Natural killer cell (primary cell): ENCODE measurements at regions not wholly inside any gene's neighbourhood (a gene's known extent, or its start where the extent isn't known, plus 50 kb on each side); places are given as distances from the start of the nearest gene placed in this dataset.

Experiments
- ATAC-seq, 3 donors: fragments of 150-1000 bp in 2 of 3; fragments of 200-7000 bp in 1 of 3; cut with Tn5 transposase; 1 replicate in 1 of 3; 2 replicates in 2 of 3; pipeline ENCODE4 v1.10.0; 2021; ENCODE audit warnings: mild to moderate bottlenecking in 2 of 3, moderate library complexity in 2 of 3
- DNase-seq, 2 donors: peaks; one replicate each; pipeline versions ENCODE4 v3.0.0 to v3.0.0-alpha.2; 2013 to 2021; ENCODE audit warnings: mixed read lengths in 1 of 2
- H3K27ac ChIP-seq: one replicate; pipeline ENCODE4 v1.5.1; 2013; ENCODE audit warnings: mild to moderate bottlenecking, low read length
- H3K27me3 ChIP-seq: one replicate; pipeline ENCODE4 v1.6.1; 2013; ENCODE audit warnings: low read length; ENCODE audit not compliant: control insufficient read depth, insufficient read depth
- H3K36me3 ChIP-seq: one replicate; pipeline ENCODE4 v1.6.1; 2013; ENCODE audit warnings: low read length; ENCODE audit not compliant: control insufficient read depth, insufficient read depth
- H3K4me1 ChIP-seq: one replicate; pipeline ENCODE4 v1.6.1; 2013; ENCODE audit warnings: low read length; ENCODE audit not compliant: control insufficient read depth, insufficient read depth
- H3K4me3 ChIP-seq: one replicate; pipeline ENCODE4 v1.5.1; 2013; ENCODE audit warnings: low read length
- H3K9me3 ChIP-seq: one replicate; pipeline ENCODE4 v1.6.1; 2013; ENCODE audit warnings: low read length; ENCODE audit not compliant: control insufficient read depth, insufficient read depth
- H3K27ac Mint-ChIP-seq, 2 donors: one replicate each; pipeline ENCODE4 v1.8.0; 2022; ENCODE audit warnings: mild to moderate bottlenecking in 2 of 2, mixed read lengths in 2 of 2, moderate library complexity in 1 of 2
- H3K27me3 Mint-ChIP-seq, 2 donors: one replicate each; pipeline ENCODE4 v1.8.0; 2022; ENCODE audit warnings: low read depth in 2 of 2, mixed read lengths in 2 of 2
- H3K36me3 Mint-ChIP-seq: one replicate; pipeline ENCODE4 v1.8.0; 2022; ENCODE audit warnings: mixed read lengths
- H3K4me1 Mint-ChIP-seq, 2 donors: one replicate each; pipeline ENCODE4 v1.8.0; 2022; ENCODE audit warnings: mixed read lengths in 2 of 2
- H3K4me3 Mint-ChIP-seq: one replicate; pipeline ENCODE4 v1.8.0; 2022; ENCODE audit warnings: mild to moderate bottlenecking, moderate library complexity, mixed read lengths
- H3K9me3 Mint-ChIP-seq, 2 donors: one replicate each; pipeline ENCODE4 v1.8.0; 2022; ENCODE audit warnings: mixed read lengths in 2 of 2
- WGBS: methylation state at CpG from one replicate; pipeline ENCODE4 v1.1.7; 2013; ENCODE audit warnings: missing lambda C conversion rate; ENCODE audit not compliant: insufficient coverage; 5-methylcytosine and 5-hydroxymethylcytosine counted together
- intact Hi-C: fragments of 100-400 bp; cut with micrococcal nuclease; formaldehyde crosslinking; loops from one replicate; pipeline ENCODE4 v1.14.2; 2022
- TF ChIP-seq, protein P1 (sequence below): fragments of 200-600 bp; IDR thresholded peaks from one replicate; pipeline ENCODE4 v1.8.0; 2022; ENCODE audit warnings: antibody characterized with exemption

DNA sequence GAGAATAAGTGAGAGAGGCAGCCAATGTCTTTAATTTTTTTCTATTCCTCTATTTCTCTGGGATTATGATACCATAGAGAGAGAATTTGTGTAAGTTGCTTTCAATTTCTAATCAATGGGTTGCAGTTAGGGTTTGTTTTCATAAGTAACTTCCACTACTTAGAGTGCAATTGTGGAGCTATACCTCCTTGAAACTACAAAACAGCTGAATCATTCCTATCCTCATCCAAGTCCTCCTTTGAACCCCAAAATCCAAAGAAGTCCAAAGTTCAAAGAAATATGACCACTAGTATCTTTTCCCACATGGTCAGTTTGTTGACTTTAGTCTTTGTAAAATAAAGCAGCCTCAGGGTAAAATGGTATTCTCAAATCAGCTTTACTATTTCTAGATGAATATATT lies 1085.4 kb upstream of the INTU start:
- TF ChIP-seq, protein P1, sequence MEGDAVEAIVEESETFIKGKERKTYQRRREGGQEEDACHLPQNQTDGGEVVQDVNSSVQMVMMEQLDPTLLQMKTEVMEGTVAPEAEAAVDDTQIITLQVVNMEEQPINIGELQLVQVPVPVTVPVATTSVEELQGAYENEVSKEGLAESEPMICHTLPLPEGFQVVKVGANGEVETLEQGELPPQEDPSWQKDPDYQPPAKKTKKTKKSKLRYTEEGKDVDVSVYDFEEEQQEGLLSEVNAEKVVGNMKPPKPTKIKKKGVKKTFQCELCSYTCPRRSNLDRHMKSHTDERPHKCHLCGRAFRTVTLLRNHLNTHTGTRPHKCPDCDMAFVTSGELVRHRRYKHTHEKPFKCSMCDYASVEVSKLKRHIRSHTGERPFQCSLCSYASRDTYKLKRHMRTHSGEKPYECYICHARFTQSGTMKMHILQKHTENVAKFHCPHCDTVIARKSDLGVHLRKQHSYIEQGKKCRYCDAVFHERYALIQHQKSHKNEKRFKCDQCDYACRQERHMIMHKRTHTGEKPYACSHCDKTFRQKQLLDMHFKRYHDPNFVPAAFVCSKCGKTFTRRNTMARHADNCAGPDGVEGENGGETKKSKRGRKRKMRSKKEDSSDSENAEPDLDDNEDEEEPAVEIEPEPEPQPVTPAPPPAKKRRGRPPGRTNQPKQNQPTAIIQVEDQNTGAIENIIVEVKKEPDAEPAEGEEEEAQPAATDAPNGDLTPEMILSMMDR: no peak
- DNase-seq (no peak), ATAC-seq (no peak)
- no peak overlapping the region for H3K4me3 ChIP-seq
- no peak overlapping the region for H3K27ac ChIP-seq
- Mint-ChIP-seq H3K4me3 (no peak overlapping the region), H3K27ac (no peak overlapping the region), H3K27me3 (no peaks in the 10 kb centered on the region), H3K9me3 (peaks cover 9 to 11% of the 10 kb centered on the region in 2 donors), H3K36me3 (no peaks in the 10 kb centered on the region), H3K4me1 (no peaks in the 10 kb centered on the region)
- H3K36me3 ChIP-seq: no peaks in the 10 kb centered on the region
- no peaks in the 10 kb centered on the region for H3K9me3 ChIP-seq
- H3K4me1 ChIP-seq: no peaks in the 10 kb centered on the region
- intact Hi-C loops: no loop called here
- no peaks in the 10 kb centered on the region for H3K27me3 ChIP-seq

DNA sequence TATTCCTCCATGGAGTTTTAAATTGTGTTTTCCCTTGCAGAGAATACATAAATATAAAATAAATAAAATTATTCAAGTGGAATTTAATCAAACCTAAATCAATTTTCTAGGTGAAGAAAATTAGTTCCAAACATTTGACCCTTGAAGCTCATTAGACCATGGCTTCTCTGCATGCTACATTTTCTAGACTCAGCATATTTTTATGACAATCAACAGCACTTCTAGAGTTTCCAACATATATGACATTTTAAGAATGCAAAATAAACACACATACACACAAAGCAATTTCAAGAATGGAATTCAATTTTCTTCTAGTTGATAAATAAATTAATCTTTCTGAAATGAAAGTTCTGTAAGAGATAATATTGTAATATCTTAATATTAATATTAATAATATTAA lies 1083.9 kb upstream of the INTU start:
- ATAC-seq (no peak), DNase-seq (no peak)
- no peaks in the 10 kb centered on the region for H3K9me3 ChIP-seq
- H3K4me3 Mint-ChIP-seq: no peak overlapping the region
- no peak overlapping the region for H3K4me3 ChIP-seq
- TF ChIP-seq, protein P1: no peak
- peaks cover 5 to 7% of the 10 kb centered on the region in 2 donors for H3K9me3 Mint-ChIP-seq
- intact Hi-C loops: no loop called here
- H3K36me3 ChIP-seq: no peaks in the 10 kb centered on the region
- H3K27me3 Mint-ChIP-seq: no peaks in the 10 kb centered on the region
- H3K27me3 ChIP-seq: no peaks in the 10 kb centered on the region
- H3K4me1 Mint-ChIP-seq: no peaks in the 10 kb centered on the region
- no peak overlapping the region for H3K27ac Mint-ChIP-seq
- H3K36me3 Mint-ChIP-seq: no peaks in the 10 kb centered on the region
- H3K27ac ChIP-seq: no peak overlapping the region
- H3K4me1 ChIP-seq: no peaks in the 10 kb centered on the region

DNA sequence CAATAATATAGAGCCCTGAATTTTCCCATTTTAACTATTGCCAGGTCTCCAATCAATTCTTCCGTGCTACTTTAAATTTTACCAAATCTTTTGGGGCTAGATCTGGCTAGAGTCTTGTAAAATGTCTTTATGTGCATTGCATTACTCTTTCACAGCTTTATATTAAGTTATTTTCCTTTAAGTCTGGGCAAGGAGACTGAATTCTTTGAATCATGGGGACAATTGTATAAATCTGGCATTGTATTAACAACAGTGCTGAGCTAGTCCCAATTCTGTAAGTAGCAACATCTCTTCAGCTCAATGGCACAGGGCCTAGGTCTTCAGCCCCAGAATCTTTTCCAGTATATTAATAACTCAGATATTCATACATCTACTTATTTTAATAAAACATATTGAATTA lies 1080.4 kb upstream of the INTU start:
- Mint-ChIP-seq H3K27ac (no peak overlapping the region), H3K4me1 (no peaks in the 10 kb centered on the region), H3K4me3 (no peak overlapping the region), H3K9me3 (peaks cover 10 to 11% of the 10 kb centered on the region in 2 donors), H3K27me3 (no peaks in the 10 kb centered on the region), H3K36me3 (no peaks in the 10 kb centered on the region)
- Histone ChIP-seq H3K27me3 (no peaks in the 10 kb centered on the region), H3K27ac (no peak overlapping the region), H3K4me3 (no peak overlapping the region), H3K36me3 (no peaks in the 10 kb centered on the region), H3K9me3 (no peaks in the 10 kb centered on the region), H3K4me1 (no peaks in the 10 kb centered on the region)
- ATAC-seq (no peak), DNase-seq (no peak)
- intact Hi-C loops: no loop called here
- WGBS: 43% methylated on average over 1 of the region's 1 CpG
- TF ChIP-seq, protein P1: no peak

DNA sequence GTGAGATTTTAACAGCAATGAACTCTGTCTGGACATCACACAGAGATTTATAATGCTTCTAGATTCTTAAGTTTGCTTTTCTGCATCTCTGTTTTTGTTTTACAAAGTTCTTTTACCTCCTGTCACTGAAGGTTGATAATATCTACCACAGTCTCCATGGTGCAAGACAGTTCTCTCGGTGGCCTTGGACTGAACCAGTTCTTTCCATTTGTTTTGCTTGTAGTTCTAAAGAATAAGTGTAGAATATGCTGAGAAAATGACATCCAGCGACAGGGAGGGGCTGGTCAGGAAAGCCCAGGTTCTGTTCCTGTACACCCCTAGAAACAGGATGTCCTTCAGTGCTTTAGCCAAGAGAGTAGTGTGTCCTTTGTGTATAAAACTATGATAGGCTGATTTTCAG lies 1079.5 kb upstream of the INTU start:
- ATAC-seq (no peak), DNase-seq (no peak)
- Histone ChIP-seq H3K9me3 (no peaks in the 10 kb centered on the region), H3K27ac (no peak overlapping the region), H3K4me3 (no peak overlapping the region), H3K36me3 (no peaks in the 10 kb centered on the region), H3K27me3 (no peaks in the 10 kb centered on the region), H3K4me1 (no peaks in the 10 kb centered on the region)
- no peaks in the 10 kb centered on the region for H3K4me1 Mint-ChIP-seq
- H3K36me3 Mint-ChIP-seq: no peaks in the 10 kb centered on the region
- H3K9me3 Mint-ChIP-seq: peaks cover 10 to 11% of the 10 kb centered on the region in 2 donors
- no peak overlapping the region for H3K4me3 Mint-ChIP-seq
- no peaks in the 10 kb centered on the region for H3K27me3 Mint-ChIP-seq
- intact Hi-C loops: no loop called here
- 54% methylated on average over 2 of the region's 2 CpGs for WGBS
- no peak overlapping the region for H3K27ac Mint-ChIP-seq
- TF ChIP-seq, protein P1: no peak
